GM23248 (cell line): ENCODE measurements at regions not wholly inside any gene's neighbourhood (a gene's known extent, or its start where the extent isn't known, plus 50 kb on each side); places are given as distances from the start of the nearest gene placed in this dataset.

ENCODE experiments used
- DNase-seq: peaks from one replicate; pipeline ENCODE4 v3.0.0-alpha.2; 2015
- H2AFZ ChIP-seq: fragments of 200-600 bp; sonication (generic); 2 replicates; pipeline ENCODE4 v1.6.1; 2016; ENCODE audit warnings: antibody characterized with exemption
- H3F3A ChIP-seq: fragments of 200-600 bp; sonication (generic); 2 replicates; pipeline ENCODE4 v1.6.1; 2016; ENCODE audit warnings: mild to moderate bottlenecking, antibody characterized with exemption, mixed run types; ENCODE audit not compliant: insufficient read depth
- H3K27ac ChIP-seq: fragments of 200-600 bp; sonication (generic); 2 replicates; pipeline ENCODE4 v1.5.1; 2016; ENCODE audit warnings: mild to moderate bottlenecking
- H3K27me3 ChIP-seq: fragments of 200-600 bp; sonication (generic); replicated peaks from 2 replicates; pipeline ENCODE4 v1.6.1; 2016; ENCODE audit warnings: mild to moderate bottlenecking; ENCODE audit not compliant: insufficient read depth
- H3K36me3 ChIP-seq: fragments of 200-600 bp; sonication (generic); 2 replicates; pipeline ENCODE4 v1.6.1; 2016; ENCODE audit warnings: low read depth, mild to moderate bottlenecking
- H3K4me1 ChIP-seq: fragments of 200-600 bp; sonication (generic); 2 replicates; pipeline ENCODE4 v1.6.1; 2016; ENCODE audit warnings: mild to moderate bottlenecking; ENCODE audit not compliant: insufficient read depth
- H3K4me2 ChIP-seq: fragments of 200-600 bp; sonication (generic); one replicate; pipeline ENCODE4 v1.6.1; 2016; ENCODE audit warnings: mild to moderate bottlenecking; ENCODE audit not compliant: unreplicated experiment
- H3K4me3 ChIP-seq: fragments of 200-600 bp; sonication (generic); 2 replicates; pipeline ENCODE4 v1.5.1; 2016; ENCODE audit warnings: mild to moderate bottlenecking
- H3K79me2 ChIP-seq: fragments of 200-600 bp; sonication (generic); 2 replicates; pipeline ENCODE4 v1.6.1; 2016; ENCODE audit warnings: mild to moderate bottlenecking; ENCODE audit not compliant: insufficient read depth
- H3K9ac ChIP-seq: fragments of 200-600 bp; sonication (generic); 2 replicates; pipeline ENCODE4 v1.6.1; 2016; ENCODE audit warnings: mild to moderate bottlenecking
- H3K9me2 ChIP-seq: fragments of 200-600 bp; sonication (generic); 2 replicates; pipeline ENCODE4 v1.6.1; 2016; ENCODE audit warnings: mixed run types, mild to moderate bottlenecking, moderate library complexity; ENCODE audit not compliant: insufficient read depth
- H3K9me3 ChIP-seq: fragments of 200-600 bp; sonication (generic); one replicate; pipeline ENCODE4 v1.6.1; 2017; ENCODE audit warnings: low read depth
- H4K20me1 ChIP-seq: fragments of 200-600 bp; sonication (generic); 2 replicates; pipeline ENCODE4 v1.6.0; 2016; ENCODE audit not compliant: insufficient read depth
- EZH2 ChIP-seq: fragments of 200-600 bp; sonication (generic); IDR thresholded peaks from 2 replicates; pipeline ENCODE4 v1.6.1; 2018; ENCODE audit warnings: antibody characterized with exemption, mild to moderate bottlenecking; ENCODE audit not compliant: insufficient read depth, poor library complexity, severe bottlenecking
- EZH2phosphoT487 ChIP-seq: fragments of 200-600 bp; sonication (generic); IDR thresholded peaks from 2 replicates; pipeline ENCODE4 v1.6.1; 2018; ENCODE audit warnings: antibody characterized with exemption, moderate library complexity, mild to moderate bottlenecking, low read depth; ENCODE audit not compliant: insufficient read depth
- WGBS, 2 experiments: methylation state at CpG; one replicate each; pipeline ENCODE4 v1.1.6; 2015 to 2017; ENCODE audit warnings: low lambda C conversion rate in 2 of 2, low coverage in 1 of 2; ENCODE audit errors: missing lambda C conversion rate in 2 of 2; 5-methylcytosine and 5-hydroxymethylcytosine counted together
- in situ Hi-C: fragments of 300-500 bp; cut with MboI; formaldehyde crosslinking; loops from 2 replicates; pipeline ENCODE4 v1.15.0; 2020

DNA sequence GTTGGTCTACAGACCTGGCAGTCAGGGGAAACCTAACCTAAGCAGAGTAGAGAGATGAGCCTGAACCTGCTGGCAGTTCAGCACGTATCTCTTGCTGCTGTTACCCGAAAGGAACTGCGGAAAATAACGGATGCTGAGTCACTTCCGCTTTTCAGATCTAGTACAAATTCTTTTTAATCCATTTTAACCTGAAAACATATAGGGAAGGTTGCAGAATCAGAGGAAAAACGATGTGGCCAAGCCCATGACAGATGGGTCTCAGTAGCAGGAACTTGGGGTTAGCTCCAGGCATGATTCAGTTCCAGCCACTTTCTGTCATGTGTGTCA, 120.7 kb upstream of the ADRA1D start:
- Histone ChIP-seq H3K27me3 (no peaks in the 10 kb centered on the region), H3K4me2 (no peak overlapping the region), H3K36me3 (no peaks in the 10 kb centered on the region), H3K4me3 (no peak overlapping the region), H3K27ac (no peak overlapping the region), H3K9me3 (no peaks in the 10 kb centered on the region), H3K79me2 (no peaks in the 10 kb centered on the region), H3F3A (no peaks in the 10 kb centered on the region), H2AFZ (no peak overlapping the region), H3K4me1 (no peaks in the 10 kb centered on the region), H3K9me2 (no peaks in the 10 kb centered on the region), H4K20me1 (no peaks in the 10 kb centered on the region), H3K9ac (no peak overlapping the region)
- WGBS, 2 experiments: 83% methylated on average over 6 of the region's 6 CpGs
- TF ChIP-seq EZH2: no peak
- no peak for TF ChIP-seq EZH2phosphoT487
- no peak for DNase-seq
- in situ Hi-C loops: no loop called here

DNA sequence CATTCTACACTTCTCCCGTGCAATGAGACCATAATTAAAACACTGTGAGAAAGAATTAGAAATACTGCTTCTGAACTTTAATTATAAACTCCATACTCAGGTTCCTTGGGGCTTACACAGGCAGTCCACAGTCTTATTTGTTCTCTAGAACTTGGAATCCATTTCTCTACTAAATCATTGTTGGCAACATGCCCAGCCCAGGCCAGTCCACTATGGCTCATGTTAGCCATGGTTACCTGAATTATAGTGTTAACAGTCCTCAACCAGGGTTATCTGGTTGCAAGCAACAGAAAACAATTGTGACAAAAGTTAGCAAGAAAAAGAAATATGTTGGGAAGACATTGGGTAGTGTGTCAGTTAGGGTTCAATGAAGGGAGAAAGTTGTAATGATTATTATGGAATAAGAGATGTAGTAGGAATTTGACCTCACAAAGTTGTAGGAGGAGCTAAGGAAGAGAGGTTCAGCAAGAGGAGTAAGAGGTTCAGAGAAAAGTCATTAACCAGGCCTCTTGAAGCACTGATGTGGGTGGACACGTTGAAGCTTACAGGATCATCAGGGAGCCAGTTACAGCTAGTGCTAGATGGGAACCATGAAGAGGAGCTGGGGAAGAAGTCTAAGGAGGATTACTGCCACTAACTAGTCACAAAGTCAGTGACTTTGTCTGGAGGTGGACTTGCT, 120.2 kb upstream of the ADRA1D start:
- no peaks in the 10 kb centered on the region for H3F3A ChIP-seq
- no peak overlapping the region for H3K27ac ChIP-seq

DNA sequence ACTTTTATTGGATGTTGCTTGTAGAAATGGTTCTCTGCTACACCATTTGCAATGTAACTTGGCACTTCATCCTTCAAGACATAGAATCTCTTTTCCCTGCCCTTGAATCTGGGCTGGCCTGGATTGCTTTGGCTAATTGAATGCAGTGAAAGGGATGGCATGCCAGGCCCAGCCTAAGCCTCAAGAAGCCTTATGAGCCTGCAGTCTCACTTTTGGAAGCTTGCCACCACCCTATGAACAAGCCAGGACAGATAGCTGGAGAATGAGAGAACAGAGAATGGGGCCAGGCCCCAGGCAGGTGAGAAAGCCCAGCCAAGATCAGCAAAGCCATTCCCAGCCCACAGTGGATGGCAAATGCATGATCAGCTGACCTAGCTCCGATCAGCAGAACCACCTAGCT, 117.0 kb upstream of the ADRA1D start:
- no peak overlapping the region for H3K27ac ChIP-seq

More for the DNA sequence above, 120.2 kb upstream of the ADRA1D start:
- H3K9me3 ChIP-seq: no peaks in the 10 kb centered on the region
- no peak for TF ChIP-seq EZH2phosphoT487
- no peak for TF ChIP-seq EZH2
- DNase-seq: no peak
- H4K20me1 ChIP-seq: no peaks in the 10 kb centered on the region
- H3K4me1 ChIP-seq: no peaks in the 10 kb centered on the region
- no peaks in the 10 kb centered on the region for H3K27me3 ChIP-seq
- no peak overlapping the region for H3K4me2 ChIP-seq
- no peaks in the 10 kb centered on the region for H3K36me3 ChIP-seq
- no peaks in the 10 kb centered on the region for H3K79me2 ChIP-seq
- H3K9me2 ChIP-seq: no peaks in the 10 kb centered on the region
- in situ Hi-C loops: no loop called here
- WGBS, 2 experiments: 84 to 87% methylated on average over 2 of the region's 2 CpGs
- H2AFZ ChIP-seq: no peak overlapping the region
- H3K9ac ChIP-seq: no peak overlapping the region
- H3K4me3 ChIP-seq: no peak overlapping the region

DNA sequence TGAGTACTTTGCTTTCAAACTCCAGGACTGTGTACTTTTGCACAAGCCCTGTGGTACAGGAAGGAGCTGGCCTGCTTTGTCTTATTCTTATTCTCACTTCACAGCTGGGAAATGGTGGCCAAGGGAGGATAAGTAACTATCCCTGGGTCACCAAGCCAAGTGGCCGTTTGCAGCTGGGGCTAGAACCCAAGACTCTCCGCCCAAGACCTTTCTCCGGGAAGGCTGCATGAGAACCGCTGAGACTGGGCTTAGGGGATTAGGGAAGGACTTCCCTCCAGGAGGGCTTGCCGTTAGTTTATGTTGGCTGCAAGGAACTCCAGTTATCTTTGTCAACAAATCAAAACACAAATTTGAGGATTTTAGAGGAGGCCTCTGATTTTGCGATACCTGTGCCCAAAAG, 109.5 kb upstream of the ADRA1D start:
- H3K9me2 ChIP-seq: no peaks in the 10 kb centered on the region
- 81 to 87% methylated on average over 6 of the region's 6 CpGs for WGBS, 2 experiments
- H3K4me2 ChIP-seq: no peak overlapping the region
- DNase-seq: no peak
- H3K79me2 ChIP-seq: no peaks in the 10 kb centered on the region
- no peaks in the 10 kb centered on the region for H3K4me1 ChIP-seq
- H3K27ac ChIP-seq: no peak overlapping the region
- no peak overlapping the region for H2AFZ ChIP-seq
- in situ Hi-C loops: no loop called here
- H3K9ac ChIP-seq: no peak overlapping the region
- no peak overlapping the region for H3K4me3 ChIP-seq
- no peaks in the 10 kb centered on the region for H3K9me3 ChIP-seq
- no peaks in the 10 kb centered on the region for H3K27me3 ChIP-seq
- H4K20me1 ChIP-seq: no peaks in the 10 kb centered on the region
- H3F3A ChIP-seq: no peaks in the 10 kb centered on the region
- no peak for TF ChIP-seq EZH2phosphoT487
- no peak for TF ChIP-seq EZH2
- no peaks in the 10 kb centered on the region for H3K36me3 ChIP-seq

More for the DNA sequence above, 117.0 kb upstream of the ADRA1D start:
- H3K9me2 ChIP-seq: no peaks in the 10 kb centered on the region
- TF ChIP-seq EZH2: no peak
- TF ChIP-seq EZH2phosphoT487: no peak
- no peaks in the 10 kb centered on the region for H4K20me1 ChIP-seq
- no peak overlapping the region for H3K9ac ChIP-seq
- H3K36me3 ChIP-seq: no peaks in the 10 kb centered on the region
- H3K4me1 ChIP-seq: no peaks in the 10 kb centered on the region
- H3K4me3 ChIP-seq: no peak overlapping the region
- no peaks in the 10 kb centered on the region for H3K27me3 ChIP-seq
- no peaks in the 10 kb centered on the region for H3F3A ChIP-seq
- no peaks in the 10 kb centered on the region for H3K79me2 ChIP-seq
- in situ Hi-C loops: no loop called here
- 71 to 89% methylated on average over 1 of the region's 1 CpG for WGBS, 2 experiments
- H3K4me2 ChIP-seq: no peak overlapping the region
- H3K9me3 ChIP-seq: no peaks in the 10 kb centered on the region
- H2AFZ ChIP-seq: no peak overlapping the region
- DNase-seq: peak; percentile 18

DNA sequence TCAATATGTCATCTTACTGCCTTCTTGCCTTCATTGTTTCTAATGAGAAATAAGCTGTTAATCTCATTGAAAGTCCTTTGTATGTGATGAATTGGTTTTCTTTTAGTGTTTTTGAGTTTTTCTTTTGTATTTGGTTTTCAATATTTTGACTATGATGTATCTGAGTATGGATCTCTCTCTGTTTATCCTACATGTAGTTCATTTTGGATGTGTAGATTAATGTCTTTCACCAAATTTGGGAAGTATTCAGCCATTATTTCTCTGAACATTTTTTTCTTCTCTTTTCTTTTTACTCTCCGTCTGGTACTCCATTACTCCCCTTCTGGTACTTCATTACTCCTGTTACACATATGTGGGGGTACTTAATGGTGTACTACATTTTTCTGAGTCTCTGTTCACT, 103.3 kb upstream of the ADRA1D start:
- Histone ChIP-seq H2AFZ (no peak overlapping the region), H3K4me2 (no peak overlapping the region), H3K79me2 (no peaks in the 10 kb centered on the region), H3K9me2 (no peaks in the 10 kb centered on the region), H3K4me3 (no peak overlapping the region), H3F3A (no peaks in the 10 kb centered on the region), H3K9ac (no peak overlapping the region), H3K27me3 (no peaks in the 10 kb centered on the region), H3K27ac (no peak overlapping the region), H3K36me3 (no peaks in the 10 kb centered on the region), H3K9me3 (no peaks in the 10 kb centered on the region), H3K4me1 (0 out of 2 replicates have a peak, but pooled peaks cover 7% of the 10 kb centered on the region), H4K20me1 (no peaks in the 10 kb centered on the region)
- 88 to 95% methylated on average over 1 of the region's 1 CpG for WGBS, 2 experiments
- DNase-seq: no peak
- TF ChIP-seq EZH2phosphoT487 (no peak), EZH2 (no peak)
- in situ Hi-C loops: no loop called here
